GM10266 (cell line): ENCODE measurements at regions not wholly inside any gene's neighbourhood (a gene's known extent, or its start where the extent isn't known, plus 50 kb on each side); places are given as distances from the start of the nearest gene placed in this dataset.

ENCODE experiments used
- DNase-seq: peaks from one replicate; pipeline ENCODE4 v3.0.0; 2012; ENCODE audit errors: extremely low spot score
- CTCF ChIP-seq: IDR thresholded peaks from 2 replicates; pipeline ENCODE4 v1.5.1; 2012; ENCODE audit warnings: mild to moderate bottlenecking, low read depth; ENCODE audit not compliant: control insufficient read depth, insufficient read depth; ENCODE audit errors: missing control alignments

- DNase-seq, result no peak
- TF ChIP-seq CTCF, result no peak
Measured at GRCh38 chr22:22112533-22113294, 130.1 kb upstream of the TOP3B start.

GRCh38 chr22:22111983-22112382, 129.4 kb upstream of the TOP3B start:
- no peak for DNase-seq
- TF ChIP-seq CTCF, result no peak

- peak; percentile 67 for DNase-seq
Measured at GRCh38 chr22:22111267-22111751, 128.7 kb upstream of the TOP3B start.

GRCh38 chr22:22110548-22111266, 128.1 kb upstream of the TOP3B start:
- peak; percentile 62 for DNase-seq
- TF ChIP-seq CTCF, result peak; percentile 41

More at GRCh38 chr22:22111267-22111751, 128.7 kb upstream of the TOP3B start:
- no peak for TF ChIP-seq CTCF

- TF ChIP-seq CTCF, result no peak
- DNase-seq, result no peak
Measured at GRCh38 chr22:22109693-22110466, 127.3 kb upstream of the TOP3B start.

GRCh38 chr22:22106855-22107254, 124.3 kb upstream of the TOP3B start:
- no peak for TF ChIP-seq CTCF
- no peak for DNase-seq
